ENCODE measurements at regions not wholly inside any gene's neighbourhood (a gene's known extent, or its start where the extent isn't known, plus 50 kb on each side); places are given as distances from the start of the nearest gene placed in this dataset.

DNA sequence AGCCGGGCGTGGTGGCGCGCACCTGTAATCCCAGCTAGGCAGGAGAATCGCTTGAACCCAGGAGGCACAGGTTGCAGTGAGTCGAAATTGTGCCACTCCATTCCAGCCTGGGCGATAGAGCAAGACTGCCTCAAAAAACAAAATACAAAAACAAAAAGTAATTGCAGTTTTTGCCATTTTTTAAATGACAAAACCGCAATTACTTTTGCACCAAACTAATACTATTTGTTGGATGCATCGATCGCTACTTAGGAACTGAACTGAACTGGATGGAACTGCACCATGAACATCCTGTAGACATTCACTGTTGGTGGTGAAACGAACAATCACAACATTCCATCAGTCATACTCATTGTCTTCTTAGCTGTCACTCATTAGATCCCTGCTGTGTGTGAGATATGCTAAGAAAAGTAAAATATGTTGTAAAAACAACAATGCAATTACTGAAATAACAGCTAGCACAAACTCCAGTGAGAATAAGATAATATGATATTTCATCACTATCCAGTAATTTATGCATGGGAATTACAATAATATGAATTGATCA, 341.2 kb downstream of the ACTR3B start:
- Histone ChIP-seq H2AK5ac (ENCODE audit: low read depth, low read length) (no peak overlapping the region), H3K4me1 (ENCODE audit: control insufficient read depth, insufficient read depth, low read length) (no peaks in the 10 kb centered on the region), H3K9ac (ENCODE audit: low read depth, low read length) (no peak overlapping the region), H3K4me2 (ENCODE audit: low read depth, low read length) (no peak overlapping the region), H2BK20ac (ENCODE audit: low read depth, low read length) (no peak overlapping the region), H3K9me1 (ENCODE audit: insufficient read depth, low read length) (no peaks in the 10 kb centered on the region), H3K27me3 (ENCODE audit: control insufficient read depth, insufficient read depth, low read length) (no peaks in the 10 kb centered on the region), H4K91ac (ENCODE audit: insufficient read depth, low read depth, low read length) (no peak overlapping the region), H2BK15ac (ENCODE audit: low read depth, low read length) (no peak overlapping the region), H4K8ac (ENCODE audit: low read depth in 2 of 2, low read length in 2 of 2) (no peak overlapping the region), H2AFZ (replicated peaks; ENCODE audit: low read length, poor library complexity) (no peak overlapping the region), H3K18ac (ENCODE audit: low read depth, low read length) (no peak overlapping the region), H3K4ac (ENCODE audit: low read depth, low read length) (no peak overlapping the region), H3K23ac (ENCODE audit: low read depth, low read length) (no peak overlapping the region), H3K27ac (ENCODE audit: insufficient read depth, low read length) (no peak overlapping the region), H3K14ac (replicated peaks; ENCODE audit: low read depth, low read length) (no peak overlapping the region), H4K5ac (ENCODE audit: low read depth, low read length) (no peak overlapping the region), H3K79me1 (ENCODE audit: low read depth in 1 of 2, low read length in 2 of 2) (no peaks in the 10 kb centered on the region), H3K4me3 (ENCODE audit: insufficient read depth, low read depth, low read length) (no peak overlapping the region), H2BK5ac (ENCODE audit: low read depth, low read length, poor library complexity, severe bottlenecking) (no peak overlapping the region), H3K56ac (ENCODE audit: extremely low read depth, insufficient read depth, low read length) (no peak overlapping the region), H3K9me3 (ENCODE audit: control insufficient read depth, insufficient read depth, low read length) (peaks cover 16% of the 10 kb centered on the region), H2AK9ac (replicated peaks; ENCODE audit: low read depth, low read length, poor library complexity) (no peak overlapping the region), H4K20me1 (ENCODE audit: insufficient read depth, low read length) (no peaks in the 10 kb centered on the region), H3K36me3 (ENCODE audit: control insufficient read depth, insufficient read depth, low read length) (no peaks in the 10 kb centered on the region), H2BK120ac (ENCODE audit: low read depth, low read length) (no peak overlapping the region)
- dilution Hi-C loops (cut with HindIII; ENCODE audit: low sequenced_read_pairs, unreplicated experiment): no loop called here
- no peak for DNase-seq
- in situ Hi-C loops (cut with MboI; ENCODE audit: low sequenced_read_pairs): no loop called here
- BruUV-seq (replicated peaks): no TSS peak
- WGBS, 2 experiments (ENCODE audit: extremely low coverage in 2 of 2, insufficient read length in 1 of 2): 75% methylated on average over 6 of the region's 11 CpGs; no CpG with 5 or more reads in 1 of the 2 experiments
- intact Hi-C loops (cut with micrococcal nuclease): no loop called here
- POLR2A ChIA-PET (ENCODE audit: unreplicated experiment): no interaction called here
- no peak for TF ChIP-seq BHLHE40 (IDR thresholded peaks at IDR 0.05; ENCODE audit: low read depth, low read length)
- no peak for TF ChIP-seq RFX5 (IDR thresholded peaks at IDR 0.05; ENCODE audit: low read depth, low read length)
- no peak for TF ChIP-seq RAD21 (IDR thresholded peaks at IDR 0.05; ENCODE audit: low read length)
- TF ChIP-seq, protein P1, sequence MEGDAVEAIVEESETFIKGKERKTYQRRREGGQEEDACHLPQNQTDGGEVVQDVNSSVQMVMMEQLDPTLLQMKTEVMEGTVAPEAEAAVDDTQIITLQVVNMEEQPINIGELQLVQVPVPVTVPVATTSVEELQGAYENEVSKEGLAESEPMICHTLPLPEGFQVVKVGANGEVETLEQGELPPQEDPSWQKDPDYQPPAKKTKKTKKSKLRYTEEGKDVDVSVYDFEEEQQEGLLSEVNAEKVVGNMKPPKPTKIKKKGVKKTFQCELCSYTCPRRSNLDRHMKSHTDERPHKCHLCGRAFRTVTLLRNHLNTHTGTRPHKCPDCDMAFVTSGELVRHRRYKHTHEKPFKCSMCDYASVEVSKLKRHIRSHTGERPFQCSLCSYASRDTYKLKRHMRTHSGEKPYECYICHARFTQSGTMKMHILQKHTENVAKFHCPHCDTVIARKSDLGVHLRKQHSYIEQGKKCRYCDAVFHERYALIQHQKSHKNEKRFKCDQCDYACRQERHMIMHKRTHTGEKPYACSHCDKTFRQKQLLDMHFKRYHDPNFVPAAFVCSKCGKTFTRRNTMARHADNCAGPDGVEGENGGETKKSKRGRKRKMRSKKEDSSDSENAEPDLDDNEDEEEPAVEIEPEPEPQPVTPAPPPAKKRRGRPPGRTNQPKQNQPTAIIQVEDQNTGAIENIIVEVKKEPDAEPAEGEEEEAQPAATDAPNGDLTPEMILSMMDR (conservative IDR thresholded peaks at IDR 0.05; ENCODE audit: low read depth, low read length): no peak
- no peak for TF ChIP-seq NFE2L2 (IDR thresholded peaks at IDR 0.05; ENCODE audit: low read depth, low read length)
- TF ChIP-seq, protein P2, sequence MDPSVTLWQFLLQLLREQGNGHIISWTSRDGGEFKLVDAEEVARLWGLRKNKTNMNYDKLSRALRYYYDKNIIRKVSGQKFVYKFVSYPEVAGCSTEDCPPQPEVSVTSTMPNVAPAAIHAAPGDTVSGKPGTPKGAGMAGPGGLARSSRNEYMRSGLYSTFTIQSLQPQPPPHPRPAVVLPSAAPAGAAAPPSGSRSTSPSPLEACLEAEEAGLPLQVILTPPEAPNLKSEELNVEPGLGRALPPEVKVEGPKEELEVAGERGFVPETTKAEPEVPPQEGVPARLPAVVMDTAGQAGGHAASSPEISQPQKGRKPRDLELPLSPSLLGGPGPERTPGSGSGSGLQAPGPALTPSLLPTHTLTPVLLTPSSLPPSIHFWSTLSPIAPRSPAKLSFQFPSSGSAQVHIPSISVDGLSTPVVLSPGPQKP (IDR thresholded peaks at IDR 0.05; ENCODE audit: borderline replicate concordance, low read depth, low read length): no peak
- TF ChIP-seq SMC3 (IDR thresholded peaks at IDR 0.05; ENCODE audit: low read depth, low read length): no peak
- no peak for TF ChIP-seq CHD1 (IDR thresholded peaks at IDR 0.05; ENCODE audit: low read depth, low read length)
- no peak for TF ChIP-seq POLR2A (IDR thresholded peaks at IDR 0.05; ENCODE audit: low read depth, low read length)
- no peak for ATAC-seq (ENCODE audit: low read depth)
- CTCF ChIA-PET: no interaction called here
